ENCODE measurements at regions not wholly inside any gene's neighbourhood (a gene's known extent, or its start where the extent isn't known, plus 50 kb on each side); places are given as distances from the start of the nearest gene placed in this dataset.

DNA sequence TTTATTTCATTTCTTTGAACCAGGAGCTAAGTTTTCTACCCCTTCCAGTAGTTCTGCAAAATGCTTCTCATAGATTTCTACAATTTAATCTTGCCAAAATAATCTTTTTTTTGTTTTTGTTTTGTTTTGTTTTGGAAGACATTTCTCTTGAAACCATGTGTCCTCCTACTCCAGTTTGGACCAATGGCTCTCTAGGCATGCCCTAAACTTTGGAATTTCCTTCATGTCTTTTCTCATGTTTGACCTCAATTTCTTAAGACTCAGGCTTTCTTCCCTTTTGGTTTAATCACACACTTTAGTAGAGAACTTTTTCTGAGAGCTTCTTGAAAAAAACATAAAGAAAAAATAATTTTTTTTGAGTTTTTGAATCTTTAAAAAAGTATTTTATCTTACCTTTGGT is 173.8 kb downstream of the GJA1 start:
- intact Hi-C loops (cut with DNase I; ENCODE audit: low total_unique reads) = no loop called here
- H3K36me3 ChIP-seq = no peaks in the 10 kb centered on the region
- H3K27ac ChIP-seq = no peak overlapping the region
- H3K4me3 ChIP-seq = no peak overlapping the region
- no peak for DNase-seq
- H3K4me1 ChIP-seq = no peaks in the 10 kb centered on the region
- H3K27me3 ChIP-seq = no peaks in the 10 kb centered on the region
- H3K9me3 ChIP-seq = no peaks in the 10 kb centered on the region
- TF ChIP-seq POLR2A (IDR thresholded peaks at IDR 0.05) (no peak), EP300 (IDR thresholded peaks at IDR 0.05) (no peak), POLR2AphosphoS5 (IDR thresholded peaks at IDR 0.05) (no peak), CTCF (IDR thresholded peaks at IDR 0.05) (no peak)

GRCh38 chr6:121612927-121613326 is 177.5 kb downstream of the GJA1 start:
- Histone ChIP-seq H3K27me3 (no peaks in the 10 kb centered on the region), H3K4me1 (no peaks in the 10 kb centered on the region), H3K9me3 (no peaks in the 10 kb centered on the region), H3K4me3 (no peak overlapping the region), H3K36me3 (no peaks in the 10 kb centered on the region), H3K27ac (no peak overlapping the region)
- 68 to 77% (median 71%) methylated on average over 3 of the region's 3 CpGs for WGBS, 5 donors
- intact Hi-C loops (cut with DNase I; ENCODE audit: low total_unique reads) = no loop called here
- no peak for DNase-seq
- TF ChIP-seq EP300 (IDR thresholded peaks at IDR 0.05) (no peak), CTCF (IDR thresholded peaks at IDR 0.05) (no peak), POLR2AphosphoS5 (IDR thresholded peaks at IDR 0.05) (no peak), POLR2A (IDR thresholded peaks at IDR 0.05) (no peak)

DNA sequence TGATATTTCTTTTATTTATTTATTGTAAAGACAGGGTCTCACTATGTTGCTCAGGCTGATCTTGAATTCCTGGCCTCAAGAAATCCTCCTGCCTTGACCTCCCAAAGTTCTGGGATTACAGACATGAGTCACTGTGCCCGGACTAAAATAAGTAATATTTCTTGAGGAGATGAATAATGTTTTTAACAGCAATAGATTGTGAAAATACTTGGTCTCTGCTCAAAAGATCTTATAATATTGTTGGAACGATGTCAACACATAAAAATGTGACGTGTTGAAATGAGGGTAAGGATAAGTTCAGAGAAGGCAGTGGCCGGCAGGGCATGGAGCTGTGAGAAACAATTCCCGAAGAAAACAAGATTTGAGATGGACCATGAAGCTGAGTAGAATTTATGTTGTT is 178.7 kb downstream of the GJA1 start:
- intact Hi-C loops (cut with DNase I; ENCODE audit: low total_unique reads) = no loop called here
- no peak for DNase-seq
- Histone ChIP-seq H3K36me3 (no peaks in the 10 kb centered on the region), H3K27me3 (no peaks in the 10 kb centered on the region), H3K27ac (no peak overlapping the region), H3K9me3 (no peaks in the 10 kb centered on the region), H3K4me3 (no peak overlapping the region), H3K4me1 (no peaks in the 10 kb centered on the region)
- 85 to 89% (median 86%) methylated on average over 5 of the region's 5 CpGs for WGBS, 5 donors
- TF ChIP-seq POLR2AphosphoS5 (IDR thresholded peaks at IDR 0.05) (no peak), EP300 (IDR thresholded peaks at IDR 0.05) (no peak), POLR2A (IDR thresholded peaks at IDR 0.05) (no peak), CTCF (IDR thresholded peaks at IDR 0.05) (no peak)

- H3K4me3 ChIP-seq = no peak overlapping the region
- TF ChIP-seq POLR2AphosphoS5 (IDR thresholded peaks at IDR 0.05) (no peak), CTCF (IDR thresholded peaks at IDR 0.05) (no peak), POLR2A (IDR thresholded peaks at IDR 0.05) (no peak), EP300 (IDR thresholded peaks at IDR 0.05) (no peak)
- no peak for DNase-seq
- H3K9me3 ChIP-seq = no peaks in the 10 kb centered on the region
- H3K27ac ChIP-seq = no peak overlapping the region
- no peaks in the 10 kb centered on the region for H3K36me3 ChIP-seq
- intact Hi-C loops (cut with DNase I; ENCODE audit: low total_unique reads) = no loop called here
- WGBS, 5 donors = 53 to 61% (median 58%) methylated on average over 3 of the region's 3 CpGs
- H3K4me1 ChIP-seq = no peaks in the 10 kb centered on the region
- no peaks in the 10 kb centered on the region for H3K27me3 ChIP-seq
Observed at GRCh38 chr6:121615493-121615892, 180.0 kb downstream of the GJA1 start.

All from stomach (tissue), 8 donors.